H1 (cell line): ENCODE measurements at regions not wholly inside any gene's neighbourhood (a gene's known extent, or its start where the extent isn't known, plus 50 kb on each side); places are given as distances from the start of the nearest gene placed in this dataset.

Experiments
- CTCF ChIA-PET: fragments of 300-600 bp; sonication (Branson Sonifier 250); formaldehyde crosslinking; loops from one replicate; lab custom pipeline; 2021; ENCODE audit not compliant: partially characterized antibody; lab: Charles Lee
- POLR2A ChIA-PET: fragments of 300-600 bp; sonication (Branson Sonifier 250); formaldehyde crosslinking; loops from one replicate; lab custom pipeline; 2021; ENCODE audit warnings: inconsistent platforms; ENCODE audit not compliant: partially characterized antibody; lab: Charles Lee
- DNase-seq, 2 experiments: peaks; one replicate each; pipeline versions ENCODE4 v3.0.0 to v3.0.0-alpha.2; 2010 to 2022; ENCODE audit warnings: low spot score in 2 of 2, low read depth in 1 of 2, mixed read lengths in 1 of 2
- FAIRE-seq: peaks from 2 replicates; lab custom pipeline; 2011; peaks lifted over from hg19 to GRCh38; lab: Jason Lieb, UNC
- H2AFZ ChIP-seq: 2 replicates; pipeline ENCODE4 v1.8.1; 2012; ENCODE audit warnings: low read length, inconsistent platforms
- H2AK5ac ChIP-seq: 2 replicates; pipeline ENCODE4 v1.6.1; 2013; ENCODE audit warnings: low read depth, low read length
- H2BK120ac ChIP-seq: replicated peaks from 2 replicates; pipeline ENCODE3; 2013; ENCODE audit warnings: low read depth, low read length, inconsistent platforms
- H2BK12ac ChIP-seq: 2 replicates; pipeline ENCODE4 v1.6.1; 2013; ENCODE audit warnings: low read depth, low read length
- H2BK15ac ChIP-seq: 2 replicates; pipeline ENCODE4 v1.6.1; 2013; ENCODE audit warnings: low read length
- H2BK20ac ChIP-seq: 2 replicates; pipeline ENCODE4 v1.6.1; 2013; ENCODE audit warnings: low read length
- H2BK5ac ChIP-seq: 2 replicates; pipeline ENCODE4 v1.6.1; 2013; ENCODE audit warnings: low read depth, low read length
- H3K14ac ChIP-seq: 2 replicates; pipeline ENCODE4 v1.6.1; 2013; ENCODE audit warnings: inconsistent platforms; ENCODE audit not compliant: insufficient read length
- H3K18ac ChIP-seq: 2 replicates; pipeline ENCODE4 v1.6.1; 2013; ENCODE audit warnings: low read length; ENCODE audit errors: extremely low read depth
- H3K23ac ChIP-seq: 2 replicates; pipeline ENCODE4 v1.6.1; 2013; ENCODE audit warnings: inconsistent platforms; ENCODE audit not compliant: insufficient read length
- H3K23me2 ChIP-seq: 2 replicates; pipeline ENCODE4 v1.6.1; 2013; ENCODE audit warnings: low read depth, low read length
- H3K27ac ChIP-seq: 2 replicates; pipeline ENCODE4 v1.6.1; 2011; ENCODE audit warnings: low read depth, low read length, inconsistent platforms
- H3K27me3 ChIP-seq, 4 experiments: replicated peaks in 1 of 4; 1 replicate in 1 of 4; 2 replicates in 3 of 4; pipeline versions ENCODE4 v1.6.1 to v1.8.1; 2011 to 2013; ENCODE audit warnings: low read length in 3 of 4, mild to moderate bottlenecking in 3 of 4, inconsistent platforms in 2 of 4, mixed read lengths in 2 of 4, moderate library complexity in 1 of 4; ENCODE audit not compliant: control insufficient read depth in 3 of 4, insufficient read depth in 3 of 4; ENCODE audit errors: extremely low read depth in 1 of 4
- H3K36me3 ChIP-seq, 4 experiments: 2 replicates each; pipeline versions ENCODE4 v1.6.1 to v1.8.1; 2011 to 2013; ENCODE audit warnings: mild to moderate bottlenecking in 4 of 4, low read length in 3 of 4, moderate library complexity in 2 of 4, control low read depth in 1 of 4, inconsistent platforms in 1 of 4; ENCODE audit not compliant: insufficient read depth in 4 of 4, control insufficient read depth in 2 of 4
- H3K4ac ChIP-seq: replicated peaks from 2 replicates; pipeline ENCODE3; 2013; ENCODE audit warnings: low read length, low read depth, mixed read lengths, inconsistent platforms; ENCODE audit not compliant: insufficient read length
- H3K4me1 ChIP-seq, 4 experiments: replicated peaks in 1 of 4; 1 replicate in 1 of 4; 2 replicates in 3 of 4; pipeline versions ENCODE4 v1.6.1 to v1.8.1; 2011 to 2013; ENCODE audit warnings: low read length in 3 of 4, inconsistent platforms in 2 of 4, mixed read lengths in 1 of 4; ENCODE audit not compliant: insufficient read depth in 4 of 4, control insufficient read depth in 3 of 4
- H3K4me2 ChIP-seq, 2 experiments: 2 replicates each; pipeline versions ENCODE4 v1.6.1 to v1.8.1; 2011 to 2013; ENCODE audit warnings: low read depth in 2 of 2, low read length in 2 of 2, control low read depth in 1 of 2, inconsistent platforms in 1 of 2, mild to moderate bottlenecking in 1 of 2; ENCODE audit not compliant: insufficient read depth in 1 of 2
- H3K4me3 ChIP-seq, 4 experiments: fragments of 200-600, 300-600 bp in 1 of 4; sonication (generic), shearing (Covaris generic), sonication (Bioruptor Twin) in 1 of 4; 2 replicates each; pipeline versions ENCODE4 v1.5.1 to v1.8.1; 2011 to 2016; ENCODE audit warnings: low read length in 4 of 4, low read depth in 3 of 4, control low read depth in 2 of 4, inconsistent platforms in 2 of 4, mild to moderate bottlenecking in 2 of 4, mixed read lengths in 1 of 4, moderate library complexity in 1 of 4; ENCODE audit not compliant: insufficient read depth in 2 of 4; ENCODE audit errors: extremely low read depth in 1 of 4
- H3K56ac ChIP-seq: replicated peaks from 2 replicates; pipeline ENCODE3; 2013; ENCODE audit warnings: low read depth, mild to moderate bottlenecking, mixed read lengths, low read length, inconsistent platforms; ENCODE audit not compliant: insufficient read length
- H3K79me1 ChIP-seq: 2 replicates; pipeline ENCODE4 v1.6.1; 2013; ENCODE audit warnings: low read depth, low read length, control low read depth
- H3K79me2 ChIP-seq, 2 experiments: 2 replicates each; pipeline versions ENCODE4 v1.6.1 to v1.8.1; 2012 to 2013; ENCODE audit warnings: low read length in 2 of 2, mild to moderate bottlenecking in 2 of 2, inconsistent platforms in 1 of 2; ENCODE audit not compliant: insufficient read depth in 2 of 2, control insufficient read depth in 1 of 2
- H3K9ac ChIP-seq, 4 experiments: replicated peaks in 1 of 4; 1 replicate in 1 of 4; 2 replicates in 3 of 4; pipeline versions ENCODE4 v1.6.1 to v1.8.1; 2011 to 2013; ENCODE audit warnings: low read depth in 3 of 4, low read length in 3 of 4, control low read depth in 2 of 4, mild to moderate bottlenecking in 2 of 4, moderate library complexity in 2 of 4, inconsistent platforms in 1 of 4; ENCODE audit errors: extremely low read depth in 1 of 4
- H3K9me3 ChIP-seq, 2 experiments: 2 replicates each; pipeline versions ENCODE4 v1.6.1 to v1.8.1; 2012 to 2013; ENCODE audit warnings: mild to moderate bottlenecking in 2 of 2, moderate library complexity in 2 of 2, control low read depth in 1 of 2, inconsistent platforms in 1 of 2, low read depth in 1 of 2, low read length in 1 of 2, mixed read lengths in 1 of 2; ENCODE audit not compliant: insufficient read depth in 2 of 2
- H4K20me1 ChIP-seq, 2 experiments: replicated peaks in 1 of 2; 2 replicates each; pipeline versions ENCODE3 to v1.8.1; 2011 to 2013; ENCODE audit warnings: inconsistent platforms in 2 of 2, low read length in 2 of 2, mild to moderate bottlenecking in 1 of 2; ENCODE audit not compliant: insufficient read depth in 2 of 2, control insufficient read depth in 1 of 2
- H4K5ac ChIP-seq: 2 replicates; pipeline ENCODE4 v1.6.1; 2013; ENCODE audit warnings: low read length, low read depth, mixed read lengths, inconsistent platforms; ENCODE audit not compliant: insufficient read length
- H4K8ac ChIP-seq: 2 replicates; pipeline ENCODE4 v1.8.0; 2013; ENCODE audit warnings: mild to moderate bottlenecking, moderate library complexity, low read length, inconsistent platforms; ENCODE audit not compliant: insufficient read depth; ENCODE audit errors: extremely low read depth
- H4K91ac ChIP-seq: replicated peaks from 2 replicates; pipeline ENCODE3; 2013; ENCODE audit warnings: low read length, mixed read lengths, inconsistent platforms; ENCODE audit not compliant: insufficient read length
- CBX5 ChIP-seq: fragments of 300-800, 300-1000 bp; sonication (generic); IDR thresholded peaks from 2 replicates; pipeline ENCODE4 v1.7.1; 2016; ENCODE audit warnings: antibody characterized with exemption, low read length, low read depth
- CHD2 ChIP-seq: IDR thresholded peaks from 2 replicates; pipeline ENCODE4 v1.6.1; 2012; ENCODE audit warnings: low read length, improper control_type of control experiment
- EP300 ChIP-seq, 2 experiments: IDR thresholded peaks; 1 replicate in 1 of 2; 2 replicates in 1 of 2; pipeline ENCODE4 v1.6.1; 2011 to 2012; ENCODE audit warnings: low read depth in 2 of 2, low read length in 2 of 2, mild to moderate bottlenecking in 2 of 2, borderline replicate concordance in 1 of 2, inconsistent platforms in 1 of 2, moderate library complexity in 1 of 2
- RNF2 ChIP-seq: fragments of 200-900, 300-1000 bp; sonication (generic); IDR thresholded peaks from 2 replicates; pipeline ENCODE4 v1.7.1; 2016; ENCODE audit warnings: borderline replicate concordance, low read depth, mild to moderate bottlenecking, antibody characterized with exemption, low read length; ENCODE audit not compliant: poor library complexity, severe bottlenecking; ENCODE audit errors: missing control alignments
- SAP30 ChIP-seq: fragments of 300-600 bp; sonication (generic); IDR thresholded peaks from 2 replicates; pipeline ENCODE4 v1.7.1; 2012; ENCODE audit warnings: low read length, moderate library complexity, mild to moderate bottlenecking, inconsistent platforms; ENCODE audit not compliant: insufficient read depth, insufficient replicate concordance
- SIRT6 ChIP-seq: IDR thresholded peaks from one replicate; pipeline ENCODE4 v1.7.1; 2012; ENCODE audit warnings: low read length, inconsistent platforms
- WGBS, 2 experiments: shearing (Covaris generic) in 1 of 2; methylation state at CpG; one replicate each; pipeline versions ENCODE4 v1.1.6 to v1.1.7; 2013 to 2015; ENCODE audit warnings: low lambda C conversion rate in 2 of 2, mixed read lengths in 2 of 2, inconsistent platforms in 1 of 2, low coverage in 1 of 2, missing lambda C conversion rate in 1 of 2; ENCODE audit not compliant: insufficient replicate concordance in 2 of 2, insufficient coverage in 1 of 2, insufficient read length in 1 of 2; ENCODE audit errors: extremely low coverage in 1 of 2, missing lambda C conversion rate in 1 of 2; 5-methylcytosine and 5-hydroxymethylcytosine counted together

DNA sequence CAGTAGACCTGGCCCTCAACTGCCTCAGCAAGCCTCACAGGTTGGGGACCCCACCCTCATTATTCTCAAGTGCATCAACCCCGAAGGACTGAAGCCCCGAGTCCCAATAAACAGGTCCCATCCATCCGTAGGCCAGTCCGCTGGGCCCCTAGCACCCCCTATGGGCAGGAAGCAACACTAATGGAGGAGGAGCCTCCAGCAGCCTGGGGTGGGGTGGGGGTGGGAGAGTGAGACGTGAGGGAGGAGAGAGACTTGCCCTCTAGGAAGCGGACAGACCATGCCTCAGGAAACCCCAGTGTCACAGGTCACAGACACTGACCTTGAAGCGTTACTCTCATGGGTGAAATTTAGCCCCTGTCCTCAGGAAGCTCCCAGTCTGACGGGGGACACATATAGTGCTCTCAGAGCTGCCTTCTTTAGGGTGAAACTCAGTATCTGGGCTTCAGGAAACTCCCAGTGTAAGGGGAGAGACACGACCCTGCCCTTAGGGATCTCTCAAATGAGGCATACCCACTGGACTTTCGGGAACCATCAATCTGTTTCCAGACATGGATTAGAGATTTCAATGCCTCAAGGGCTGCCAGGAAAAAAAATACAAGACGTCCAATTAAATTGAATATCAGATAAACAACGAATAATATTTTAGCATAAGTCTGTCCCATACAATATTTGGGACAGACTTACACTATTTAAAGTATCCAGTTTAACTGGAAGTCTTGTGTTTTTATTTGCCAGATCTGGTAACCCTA is 125.8 kb downstream of the MRPL14 start:
- Histone ChIP-seq H3K18ac (peak overlapping the region; percentile 95), H4K91ac (peak overlapping the region; percentile 82), H2BK120ac (peak overlapping the region; percentile 67), H3K36me3 (no peaks in the 10 kb centered on the region), H3K4me2 (peak overlapping the region; percentile 59 to 71), H4K5ac (no peak overlapping the region), H3K23ac (no peak overlapping the region), H3K56ac (no peak overlapping the region), H3K79me1 (no peaks in the 10 kb centered on the region), H2BK5ac (peak overlapping the region; percentile 97), H3K79me2 (no peaks in the 10 kb centered on the region), H2BK20ac (peak overlapping the region; percentile 93), H2BK12ac (peak overlapping the region; percentile 99), H3K4me3 (peak overlapping the region; percentile 22 to 60 (median 42); a peak in 7 of 8 replicates), H3K27me3 (peaks cover 0 to 18% (median 9%) of the 10 kb centered on the region in 4 experiments; a peak in 5 of 7 replicates), H2AFZ (no peak overlapping the region), H4K8ac (no peak overlapping the region), H4K20me1 (no peaks in the 10 kb centered on the region), H3K14ac (no peak overlapping the region), H3K27ac (peak overlapping the region; percentile 50; the same call in 1 of the 2 replicates), H3K9ac (peak overlapping the region in 3 of 4 experiments; percentile 25 to 29 (median 25); a peak in 3 of 7 replicates), H3K4me1 (peaks cover 4 to 48% (median 36%) of the 10 kb centered on the region in 4 experiments), H2AK5ac (peak overlapping the region; percentile 87), H2BK15ac (peak overlapping the region; percentile 100; the same call in 1 of the 2 replicates), H3K4ac (no peak overlapping the region), H3K9me3 (no peaks in the 10 kb centered on the region), H3K23me2 (peaks cover 16% of the 10 kb centered on the region)
- DNase-seq (peak; percentile 39 to 79), FAIRE-seq (no peak)
- 17% methylated on average over 10 of the region's 12 CpGs; no CpG with 5 or more reads in 1 of the 2 experiments for WGBS, 2 experiments
- ChIA-PET POLR2A (interaction anchor here (2.3 kb wide), 1 partner anchor 232 kb away, joined by 8 read pairs; the partner anchor contains the start of gene VEGFA), CTCF (interaction anchor here (0.6 to 24.5 kb wide), 22 partner anchors 11 to 1005 kb away, joined by 3 to 331 read pairs (median 4); no protein-coding TSS in a partner anchor)
- TF ChIP-seq EP300 (IDR thresholded peaks at IDR 0.05; ENCODE audit: borderline replicate concordance in 1 of 2, low read depth in 2 of 2, low read length in 2 of 2) = 0 out of 3 replicates have a peak, but pooled peaks of 1 of the 2 experiments have one; percentile 5
- TF ChIP-seq SIRT6 = no peak
- no peak for TF ChIP-seq CHD2
- TF ChIP-seq CBX5 = no peak
- TF ChIP-seq SAP30 = no peak
- no peak for TF ChIP-seq RNF2
